ENCODE measurements at regions not wholly inside any gene's neighbourhood (a gene's known extent, or its start where the extent isn't known, plus 50 kb on each side); places are given as distances from the start of the nearest gene placed in this dataset.

DNA sequence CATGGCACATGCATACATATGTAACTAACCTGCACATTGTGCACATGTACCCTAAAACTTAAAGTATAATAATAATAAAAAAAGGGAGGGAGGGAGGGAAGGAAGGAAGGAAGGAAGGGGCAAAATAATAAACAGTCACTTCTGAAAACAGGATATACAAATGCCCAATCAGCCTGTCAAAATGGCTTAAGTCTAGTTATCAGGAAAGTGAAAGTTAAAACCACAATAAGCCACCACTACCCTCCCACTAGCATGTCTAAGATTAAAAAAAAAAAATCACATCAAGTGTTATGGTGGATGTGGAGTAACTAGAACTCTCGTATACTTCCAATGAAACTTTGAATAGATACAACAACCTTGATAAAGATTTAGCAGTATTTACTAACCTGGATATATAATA is 145.6 kb upstream of the GMNC start:
- Mint-ChIP-seq H3K4me1 (no peaks in the 10 kb centered on the region), H3K9me3 (ENCODE audit: insufficient read depth) (no peaks in the 10 kb centered on the region), H3K4me3 (no peak overlapping the region), H3K27me3 (peaks cover 12% of the 10 kb centered on the region), H3K27ac (no peak overlapping the region)
- ATAC-seq (ENCODE audit: low read depth), result no peak
- no peaks in the 10 kb centered on the region for H3K4me1 ChIP-seq (ENCODE audit: control insufficient read depth in 2 of 2, insufficient read depth in 2 of 2, low read length in 2 of 2)
- TF ChIP-seq EZH2 (IDR thresholded peaks at IDR 0.05; ENCODE audit: borderline replicate concordance, insufficient read depth, low read depth, low read length, poor library complexity, severe bottlenecking), result no peak
- TF ChIP-seq, protein P1, sequence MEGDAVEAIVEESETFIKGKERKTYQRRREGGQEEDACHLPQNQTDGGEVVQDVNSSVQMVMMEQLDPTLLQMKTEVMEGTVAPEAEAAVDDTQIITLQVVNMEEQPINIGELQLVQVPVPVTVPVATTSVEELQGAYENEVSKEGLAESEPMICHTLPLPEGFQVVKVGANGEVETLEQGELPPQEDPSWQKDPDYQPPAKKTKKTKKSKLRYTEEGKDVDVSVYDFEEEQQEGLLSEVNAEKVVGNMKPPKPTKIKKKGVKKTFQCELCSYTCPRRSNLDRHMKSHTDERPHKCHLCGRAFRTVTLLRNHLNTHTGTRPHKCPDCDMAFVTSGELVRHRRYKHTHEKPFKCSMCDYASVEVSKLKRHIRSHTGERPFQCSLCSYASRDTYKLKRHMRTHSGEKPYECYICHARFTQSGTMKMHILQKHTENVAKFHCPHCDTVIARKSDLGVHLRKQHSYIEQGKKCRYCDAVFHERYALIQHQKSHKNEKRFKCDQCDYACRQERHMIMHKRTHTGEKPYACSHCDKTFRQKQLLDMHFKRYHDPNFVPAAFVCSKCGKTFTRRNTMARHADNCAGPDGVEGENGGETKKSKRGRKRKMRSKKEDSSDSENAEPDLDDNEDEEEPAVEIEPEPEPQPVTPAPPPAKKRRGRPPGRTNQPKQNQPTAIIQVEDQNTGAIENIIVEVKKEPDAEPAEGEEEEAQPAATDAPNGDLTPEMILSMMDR (IDR thresholded peaks at IDR 0.05), result no peak
- H2AFZ ChIP-seq (ENCODE audit: insufficient read depth, low read depth, low read length, poor library complexity, severe bottlenecking), result no peak overlapping the region
- intact Hi-C loops (cut with micrococcal nuclease), result no loop called here
- WGBS (ENCODE audit: insufficient coverage), result no CpG with 5 or more reads among the region's 1 CpG
- CTCF ChIA-PET, result no interaction called here
- no peaks in the 10 kb centered on the region for H4K20me1 ChIP-seq (ENCODE audit: control insufficient read depth, insufficient read depth, low read length, poor library complexity, severe bottlenecking)
- H3K4me2 ChIP-seq (replicated peaks; ENCODE audit: low read depth, low read length, poor library complexity, severe bottlenecking), result no peak overlapping the region
- POLR2A ChIA-PET, result no interaction called here
- no peak overlapping the region for H3K9ac ChIP-seq (ENCODE audit: low read length)
- H3K27ac ChIP-seq (ENCODE audit: low read length in 2 of 2), result no peak overlapping the region
- no peaks in the 10 kb centered on the region for H3K9me3 ChIP-seq (ENCODE audit: control extremely low read depth in 1 of 3, control insufficient read depth in 2 of 3, insufficient read depth in 1 of 3, low read length in 2 of 3)
- H3K36me3 ChIP-seq (replicated peaks in 1 of 2; ENCODE audit: control extremely low read depth in 1 of 2, control insufficient read depth in 1 of 2, extremely low read depth in 1 of 2, insufficient read depth in 2 of 2, low read length in 1 of 2), result no peaks in the 10 kb centered on the region
- peaks cover 0 to 2% (median 0%) of the 10 kb centered on the region in 4 experiments for H3K27me3 ChIP-seq (replicated peaks in 1 of 4; ENCODE audit: control extremely low read depth in 1 of 4, control insufficient read depth in 3 of 4, insufficient read depth in 4 of 4, low read length in 3 of 4)
- no peak overlapping the region for H3K4me3 ChIP-seq (ENCODE audit: control extremely low read depth in 1 of 5, extremely low read depth in 1 of 5, insufficient read depth in 1 of 5, low read depth in 2 of 5, low read length in 4 of 5)
- H3K79me2 ChIP-seq (ENCODE audit: control insufficient read depth, insufficient read depth, low read length), result no peaks in the 10 kb centered on the region
- DNase-seq, result no peak

DNA sequence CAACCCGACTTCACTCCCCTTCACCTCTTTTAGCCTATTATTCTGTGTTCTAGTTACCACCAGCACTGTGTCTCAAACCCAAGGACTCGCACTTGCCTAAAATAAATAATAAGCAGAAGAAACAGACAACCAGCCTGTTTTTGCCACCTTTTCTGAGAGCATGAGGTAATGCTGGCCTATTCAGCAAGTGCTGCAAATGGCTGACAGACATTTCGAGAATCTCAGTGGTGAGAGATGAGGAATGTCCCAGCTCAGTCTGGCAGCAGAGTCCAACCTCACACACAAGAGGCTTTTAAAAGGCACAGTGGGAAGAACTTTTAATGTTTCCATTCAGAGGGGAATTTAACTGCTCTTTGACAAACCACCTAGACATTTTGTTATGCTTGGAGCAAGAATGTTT is 143.3 kb upstream of the GMNC start:
- no peak overlapping the region for H2AFZ ChIP-seq (ENCODE audit: insufficient read depth, low read depth, low read length, poor library complexity, severe bottlenecking)
- H3K9me3 ChIP-seq (ENCODE audit: control extremely low read depth in 1 of 3, control insufficient read depth in 2 of 3, insufficient read depth in 1 of 3, low read length in 2 of 3), result no peaks in the 10 kb centered on the region
- H4K20me1 ChIP-seq (ENCODE audit: control insufficient read depth, insufficient read depth, low read length, poor library complexity, severe bottlenecking), result no peaks in the 10 kb centered on the region
- no peak for DNase-seq
- no peaks in the 10 kb centered on the region for H3K4me1 Mint-ChIP-seq
- POLR2A ChIA-PET, result no interaction called here
- H3K4me3 ChIP-seq (ENCODE audit: control extremely low read depth in 1 of 5, extremely low read depth in 1 of 5, insufficient read depth in 1 of 5, low read depth in 2 of 5, low read length in 4 of 5), result no peak overlapping the region
- H3K9me3 Mint-ChIP-seq (ENCODE audit: insufficient read depth), result no peaks in the 10 kb centered on the region
- peaks cover 15% of the 10 kb centered on the region for H3K27me3 Mint-ChIP-seq
- peaks cover 0 to 2% (median 0%) of the 10 kb centered on the region in 4 experiments for H3K27me3 ChIP-seq (replicated peaks in 1 of 4; ENCODE audit: control extremely low read depth in 1 of 4, control insufficient read depth in 3 of 4, insufficient read depth in 4 of 4, low read length in 3 of 4)
- TF ChIP-seq, protein P1 (IDR thresholded peaks at IDR 0.05), result no peak
- TF ChIP-seq EZH2 (IDR thresholded peaks at IDR 0.05; ENCODE audit: borderline replicate concordance, insufficient read depth, low read depth, low read length, poor library complexity, severe bottlenecking), result no peak
- H3K36me3 ChIP-seq (replicated peaks in 1 of 2; ENCODE audit: control extremely low read depth in 1 of 2, control insufficient read depth in 1 of 2, extremely low read depth in 1 of 2, insufficient read depth in 2 of 2, low read length in 1 of 2), result no peaks in the 10 kb centered on the region
- intact Hi-C loops (cut with micrococcal nuclease), result no loop called here
- WGBS (ENCODE audit: insufficient coverage), result 84% methylated on average over 2 of the region's 3 CpGs
- no peak for ATAC-seq (ENCODE audit: low read depth)
- H3K27ac Mint-ChIP-seq, result no peak overlapping the region
- H3K4me3 Mint-ChIP-seq, result no peak overlapping the region
- no peak overlapping the region for H3K9ac ChIP-seq (ENCODE audit: low read length)
- no peaks in the 10 kb centered on the region for H3K79me2 ChIP-seq (ENCODE audit: control insufficient read depth, insufficient read depth, low read length)
- CTCF ChIA-PET, result no interaction called here
- no peak overlapping the region for H3K4me2 ChIP-seq (replicated peaks; ENCODE audit: low read depth, low read length, poor library complexity, severe bottlenecking)
- no peaks in the 10 kb centered on the region for H3K4me1 ChIP-seq (ENCODE audit: control insufficient read depth in 2 of 2, insufficient read depth in 2 of 2, low read length in 2 of 2)
- H3K27ac ChIP-seq (ENCODE audit: low read length in 2 of 2), result no peak overlapping the region

Data from B cell (primary cell).